OCI-LY7 (cell line): ENCODE measurements at regions not wholly inside any gene's neighbourhood (a gene's known extent, or its start where the extent isn't known, plus 50 kb on each side); places are given as distances from the start of the nearest gene placed in this dataset.

Experiments
- BruUV-seq: library from RNA; stranded (reverse); fragments of 400-500 nt; replicated peaks from 2 replicates; lab custom pipeline; 2021; lab: Mats Ljungman, UMichigan
- CTCF ChIA-PET: fragments of 300-600 bp; sonication (Branson Sonifier 250); formaldehyde crosslinking; loops from one replicate; lab custom pipeline; 2022; ENCODE audit warnings: antibody characterized with exemption; ENCODE audit not compliant: unreplicated experiment; lab: Charles Lee
- POLR2A ChIA-PET: fragments of 300-600 bp; sonication (Branson Sonifier 250); formaldehyde crosslinking; loops from one replicate; lab custom pipeline; 2022; ENCODE audit warnings: antibody characterized with exemption; lab: Charles Lee
- DNase-seq: peaks from one replicate; pipeline ENCODE4 v3.0.0-alpha.2; 2015; ENCODE audit warnings: low spot score
- H2AFZ ChIP-seq: fragments of 200-600 bp; sonication (generic), shearing (Covaris generic); 2 replicates; pipeline ENCODE4 v1.6.1; 2014; ENCODE audit warnings: mild to moderate bottlenecking, antibody characterized with exemption, low read length, moderate library complexity
- H3K27ac ChIP-seq: fragments of 200-600 bp; sonication (generic); 2 replicates; pipeline ENCODE4 v1.5.1; 2014; ENCODE audit warnings: mixed run types, low read depth, mild to moderate bottlenecking, moderate library complexity, low read length, inconsistent platforms; ENCODE audit not compliant: poor library complexity, severe bottlenecking
- H3K36me3 ChIP-seq: fragments of 200-600 bp; sonication (generic); 2 replicates; pipeline ENCODE4 v1.6.1; 2014; ENCODE audit warnings: mild to moderate bottlenecking, antibody characterized with exemption, low read length, moderate library complexity, mixed read lengths; ENCODE audit not compliant: insufficient read depth
- H3K4me1 ChIP-seq: fragments of 200-600 bp; sonication (generic); 2 replicates; pipeline ENCODE4 v1.5.1; 2014; ENCODE audit warnings: mild to moderate bottlenecking, low read length; ENCODE audit not compliant: insufficient read depth, poor library complexity, severe bottlenecking
- H3K4me2 ChIP-seq: fragments of 200-600 bp; sonication (generic); 2 replicates; pipeline ENCODE4 v1.6.1; 2014; ENCODE audit warnings: mild to moderate bottlenecking, low read length
- H3K4me3 ChIP-seq: fragments of 200-600 bp; sonication (generic); 2 replicates; pipeline ENCODE4 v1.5.1; 2014; ENCODE audit warnings: mild to moderate bottlenecking, low read depth, low read length; ENCODE audit not compliant: poor library complexity, severe bottlenecking
- H3K79me2 ChIP-seq: fragments of 200-600 bp; sonication (generic); 2 replicates; pipeline ENCODE4 v1.6.1; 2016; ENCODE audit warnings: low read depth, mild to moderate bottlenecking, low read length, moderate library complexity, mixed read lengths; ENCODE audit not compliant: insufficient read depth
- H3K9me2 ChIP-seq: fragments of 200-600 bp; sonication (generic); 2 replicates; pipeline ENCODE4 v1.6.1; 2016; ENCODE audit warnings: mild to moderate bottlenecking, low read length, mixed read lengths; ENCODE audit not compliant: insufficient read depth
- H3K9me3 ChIP-seq: fragments of 200-600 bp; sonication (generic); 2 replicates; pipeline ENCODE4 v1.6.1; 2014; ENCODE audit warnings: mild to moderate bottlenecking, mixed run types, low read length, mixed read lengths
- H4K20me1 ChIP-seq: fragments of 200-600 bp; sonication (generic); 2 replicates; pipeline ENCODE4 v1.6.1; 2014; ENCODE audit warnings: mild to moderate bottlenecking, antibody characterized with exemption, low read length, moderate library complexity, mixed read lengths; ENCODE audit not compliant: insufficient read depth
- EZH2phosphoT487 ChIP-seq: fragments of 200-600 bp; sonication (generic); IDR thresholded peaks from 2 replicates; pipeline ENCODE4 v1.6.1; 2018; ENCODE audit warnings: low read depth, borderline replicate concordance, mild to moderate bottlenecking, mixed run types, antibody characterized with exemption, low read length, moderate library complexity, mixed read lengths
- intact Hi-C: fragments of 100-400 bp; cut with micrococcal nuclease; formaldehyde crosslinking; loops from one replicate; pipeline ENCODE4 v1.10.0; 2022; ENCODE audit not compliant: unreplicated experiment
- TF ChIP-seq, protein P1 (sequence below): fragments of 200-600 bp; sonication (generic); conservative IDR thresholded peaks from 2 replicates; pipeline ENCODE4 v1.5.1; 2014; ENCODE audit warnings: mild to moderate bottlenecking, antibody characterized with exemption, low read length, moderate library complexity, mixed read lengths

DNA sequence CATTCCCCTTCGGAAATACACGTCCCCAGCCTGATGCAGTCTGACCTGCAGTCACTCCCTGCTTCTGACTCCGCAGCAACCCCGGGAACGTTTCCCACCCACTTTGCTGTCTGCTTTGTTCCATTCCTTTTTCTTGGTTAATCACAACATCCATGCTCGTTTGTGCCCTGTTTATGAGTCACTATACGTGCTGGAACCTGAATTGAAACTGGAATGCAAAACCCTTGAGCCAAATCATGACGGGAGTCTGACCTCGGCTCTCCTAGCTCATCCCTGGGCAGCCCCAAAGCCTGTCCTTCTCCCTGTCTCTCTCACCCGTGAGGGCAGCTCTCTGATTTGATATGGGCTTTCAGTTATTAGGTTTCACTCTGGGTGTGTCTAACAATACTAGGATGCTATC is 57.1 kb upstream of the RNF152 start:
- intact Hi-C loops: no loop called here
- Histone ChIP-seq H3K9me2 (no peaks in the 10 kb centered on the region), H2AFZ (no peak overlapping the region), H4K20me1 (no peaks in the 10 kb centered on the region), H3K36me3 (no peaks in the 10 kb centered on the region), H3K79me2 (no peaks in the 10 kb centered on the region), H3K27ac (no peak overlapping the region), H3K4me1 (peaks cover 10% of the 10 kb centered on the region), H3K4me3 (no peak overlapping the region), H3K4me2 (no peak overlapping the region), H3K9me3 (no peaks in the 10 kb centered on the region)
- ChIA-PET CTCF (no interaction called here), POLR2A (no interaction called here)
- BruUV-seq: no TSS peak
- no peak for TF ChIP-seq EZH2phosphoT487
- TF ChIP-seq, protein P1, sequence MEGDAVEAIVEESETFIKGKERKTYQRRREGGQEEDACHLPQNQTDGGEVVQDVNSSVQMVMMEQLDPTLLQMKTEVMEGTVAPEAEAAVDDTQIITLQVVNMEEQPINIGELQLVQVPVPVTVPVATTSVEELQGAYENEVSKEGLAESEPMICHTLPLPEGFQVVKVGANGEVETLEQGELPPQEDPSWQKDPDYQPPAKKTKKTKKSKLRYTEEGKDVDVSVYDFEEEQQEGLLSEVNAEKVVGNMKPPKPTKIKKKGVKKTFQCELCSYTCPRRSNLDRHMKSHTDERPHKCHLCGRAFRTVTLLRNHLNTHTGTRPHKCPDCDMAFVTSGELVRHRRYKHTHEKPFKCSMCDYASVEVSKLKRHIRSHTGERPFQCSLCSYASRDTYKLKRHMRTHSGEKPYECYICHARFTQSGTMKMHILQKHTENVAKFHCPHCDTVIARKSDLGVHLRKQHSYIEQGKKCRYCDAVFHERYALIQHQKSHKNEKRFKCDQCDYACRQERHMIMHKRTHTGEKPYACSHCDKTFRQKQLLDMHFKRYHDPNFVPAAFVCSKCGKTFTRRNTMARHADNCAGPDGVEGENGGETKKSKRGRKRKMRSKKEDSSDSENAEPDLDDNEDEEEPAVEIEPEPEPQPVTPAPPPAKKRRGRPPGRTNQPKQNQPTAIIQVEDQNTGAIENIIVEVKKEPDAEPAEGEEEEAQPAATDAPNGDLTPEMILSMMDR: no peak
- no peak for DNase-seq

GRCh38 chr18:61948846-61949438 is 56.1 kb upstream of the RNF152 start:
- H3K4me1 ChIP-seq: peaks cover 10% of the 10 kb centered on the region
- H3K9me3 ChIP-seq: no peaks in the 10 kb centered on the region
- DNase-seq: no peak
- H3K9me2 ChIP-seq: no peaks in the 10 kb centered on the region
- BruUV-seq: no TSS peak
- TF ChIP-seq, protein P1: no peak
- no peak for TF ChIP-seq EZH2phosphoT487
- no peak overlapping the region for H3K27ac ChIP-seq
- ChIA-PET POLR2A (no interaction called here), CTCF (no interaction called here)
- no peak overlapping the region for H3K4me3 ChIP-seq
- H3K79me2 ChIP-seq: no peaks in the 10 kb centered on the region
- intact Hi-C loops: no loop called here
- H2AFZ ChIP-seq: no peak overlapping the region
- no peaks in the 10 kb centered on the region for H4K20me1 ChIP-seq
- no peaks in the 10 kb centered on the region for H3K36me3 ChIP-seq
- H3K4me2 ChIP-seq: no peak overlapping the region

GRCh38 chr18:61948281-61948741 is 55.5 kb upstream of the RNF152 start:
- H2AFZ ChIP-seq: no peak overlapping the region
- ChIA-PET POLR2A (no interaction called here), CTCF (no interaction called here)
- no peak overlapping the region for H3K27ac ChIP-seq
- no peaks in the 10 kb centered on the region for H3K79me2 ChIP-seq
- H3K4me1 ChIP-seq: peaks cover 10% of the 10 kb centered on the region
- TF ChIP-seq, protein P1: no peak
- no peak for TF ChIP-seq EZH2phosphoT487
- H3K9me3 ChIP-seq: no peaks in the 10 kb centered on the region
- DNase-seq: no peak
- no peak overlapping the region for H3K4me3 ChIP-seq
- intact Hi-C loops: no loop called here
- H4K20me1 ChIP-seq: no peaks in the 10 kb centered on the region
- no peaks in the 10 kb centered on the region for H3K9me2 ChIP-seq
- no TSS peak for BruUV-seq
- H3K4me2 ChIP-seq: no peak overlapping the region
- H3K36me3 ChIP-seq: no peaks in the 10 kb centered on the region
